ENCODE measurements at regions not wholly inside any gene's neighbourhood (a gene's known extent, or its start where the extent isn't known, plus 50 kb on each side); places are given as distances from the start of the nearest gene placed in this dataset.
"Not testable (repeated sequence)": the region's sequence is repeated elsewhere in the genome, so short reads cannot be mapped to it uniquely, and the experiment has no call there.

GRCh38 chr4:134622199-134622598, 420.6 kb upstream of the PABPC4L start:
- Histone ChIP-seq H3K4me3 (ENCODE audit: low read length in 3 of 3) (no peak overlapping the region), H3K36me3 (ENCODE audit: control insufficient read depth in 2 of 3, insufficient read depth in 3 of 3, low read length in 3 of 3) (no peaks in the 10 kb centered on the region), H3K27me3 (ENCODE audit: control insufficient read depth, insufficient read depth, low read length) (no peaks in the 10 kb centered on the region), H3K4me1 (ENCODE audit: control insufficient read depth in 2 of 3, insufficient read depth in 2 of 3, low read depth in 1 of 3, low read length in 3 of 3) (peaks cover 3 to 7% (median 3%) of the 10 kb centered on the region in 3 donors), H3K27ac (ENCODE audit: low read depth in 2 of 2, low read length in 2 of 2) (peak overlapping the region in 1 of 2 donors; percentile 69), H3K9me3 (ENCODE audit: control insufficient read depth in 2 of 3, insufficient read depth in 1 of 3, low read length in 3 of 3) (no peaks in the 10 kb centered on the region), H3K9ac (ENCODE audit: low read length in 3 of 3) (no peak overlapping the region)
- TF ChIP-seq, protein P1, sequence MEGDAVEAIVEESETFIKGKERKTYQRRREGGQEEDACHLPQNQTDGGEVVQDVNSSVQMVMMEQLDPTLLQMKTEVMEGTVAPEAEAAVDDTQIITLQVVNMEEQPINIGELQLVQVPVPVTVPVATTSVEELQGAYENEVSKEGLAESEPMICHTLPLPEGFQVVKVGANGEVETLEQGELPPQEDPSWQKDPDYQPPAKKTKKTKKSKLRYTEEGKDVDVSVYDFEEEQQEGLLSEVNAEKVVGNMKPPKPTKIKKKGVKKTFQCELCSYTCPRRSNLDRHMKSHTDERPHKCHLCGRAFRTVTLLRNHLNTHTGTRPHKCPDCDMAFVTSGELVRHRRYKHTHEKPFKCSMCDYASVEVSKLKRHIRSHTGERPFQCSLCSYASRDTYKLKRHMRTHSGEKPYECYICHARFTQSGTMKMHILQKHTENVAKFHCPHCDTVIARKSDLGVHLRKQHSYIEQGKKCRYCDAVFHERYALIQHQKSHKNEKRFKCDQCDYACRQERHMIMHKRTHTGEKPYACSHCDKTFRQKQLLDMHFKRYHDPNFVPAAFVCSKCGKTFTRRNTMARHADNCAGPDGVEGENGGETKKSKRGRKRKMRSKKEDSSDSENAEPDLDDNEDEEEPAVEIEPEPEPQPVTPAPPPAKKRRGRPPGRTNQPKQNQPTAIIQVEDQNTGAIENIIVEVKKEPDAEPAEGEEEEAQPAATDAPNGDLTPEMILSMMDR (IDR thresholded peaks at IDR 0.05; ENCODE audit: borderline replicate concordance, extremely low read depth, insufficient read depth): no peak
- no peak for DNase-seq
- intact Hi-C loops (cut with DNase I): no loop called here
- no peak for FAIRE-seq

GRCh38 chr4:134621715-134622114, 420.1 kb upstream of the PABPC4L start:
- peak overlapping the region in 1 of 2 donors; percentile 69 for H3K27ac ChIP-seq (ENCODE audit: low read depth in 2 of 2, low read length in 2 of 2)
- H3K36me3 ChIP-seq (ENCODE audit: control insufficient read depth in 2 of 3, insufficient read depth in 3 of 3, low read length in 3 of 3); H3K4me1 ChIP-seq (ENCODE audit: control insufficient read depth in 2 of 3, insufficient read depth in 2 of 3, low read depth in 1 of 3, low read length in 3 of 3); H3K9ac ChIP-seq (ENCODE audit: low read length in 3 of 3); DNase-seq; FAIRE-seq; H3K9me3 ChIP-seq (ENCODE audit: control insufficient read depth in 2 of 3, insufficient read depth in 1 of 3, low read length in 3 of 3); H3K27me3 ChIP-seq (ENCODE audit: control insufficient read depth, insufficient read depth, low read length); intact Hi-C loops (cut with DNase I); H3K4me3 ChIP-seq (ENCODE audit: low read length in 3 of 3): not testable (repeated sequence)

DNA sequence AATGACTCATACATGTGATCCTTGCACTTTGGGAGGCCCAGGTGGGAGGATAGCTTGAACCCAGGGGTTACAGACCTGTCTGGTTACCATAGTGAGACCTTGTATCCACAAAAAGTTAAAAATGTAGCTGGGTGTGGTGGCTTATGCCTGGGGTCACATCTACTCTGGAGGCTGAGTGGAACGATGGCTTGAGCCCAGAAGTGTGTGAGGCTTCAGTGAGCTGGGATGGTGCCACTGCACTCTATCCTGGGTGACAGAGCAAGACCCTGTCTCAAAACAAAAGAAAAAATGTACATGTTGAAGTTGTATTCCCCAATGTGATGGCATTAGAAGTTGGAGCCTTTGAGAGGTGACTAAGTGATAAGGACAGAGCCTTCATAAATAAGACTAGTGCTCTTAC, 409.4 kb upstream of the PABPC4L start:
- no peaks in the 10 kb centered on the region for H3K4me1 ChIP-seq (ENCODE audit: control insufficient read depth in 2 of 3, insufficient read depth in 2 of 3, low read depth in 1 of 3, low read length in 3 of 3)
- H3K9me3 ChIP-seq (ENCODE audit: control insufficient read depth in 2 of 3, insufficient read depth in 1 of 3, low read length in 3 of 3): no peaks in the 10 kb centered on the region
- TF ChIP-seq, protein P1 (IDR thresholded peaks at IDR 0.05; ENCODE audit: borderline replicate concordance, extremely low read depth, insufficient read depth): no peak
- no peaks in the 10 kb centered on the region for H3K36me3 ChIP-seq (ENCODE audit: control insufficient read depth in 2 of 3, insufficient read depth in 3 of 3, low read length in 3 of 3)
- FAIRE-seq (no peak), DNase-seq (no peak)
- no peak overlapping the region for H3K4me3 ChIP-seq (ENCODE audit: low read length in 3 of 3)
- H3K9ac ChIP-seq (ENCODE audit: low read length in 3 of 3): no peak overlapping the region
- H3K27me3 ChIP-seq (ENCODE audit: control insufficient read depth, insufficient read depth, low read length): no peaks in the 10 kb centered on the region
- no peak overlapping the region for H3K27ac ChIP-seq (ENCODE audit: low read depth in 2 of 2, low read length in 2 of 2)
- intact Hi-C loops (cut with DNase I): no loop called here

- Histone ChIP-seq H3K9ac (ENCODE audit: low read length in 3 of 3) (no peak overlapping the region), H3K4me3 (ENCODE audit: low read length in 3 of 3) (no peak overlapping the region), H3K9me3 (ENCODE audit: control insufficient read depth in 2 of 3, insufficient read depth in 1 of 3, low read length in 3 of 3) (no peaks in the 10 kb centered on the region), H3K36me3 (ENCODE audit: control insufficient read depth in 2 of 3, insufficient read depth in 3 of 3, low read length in 3 of 3) (no peaks in the 10 kb centered on the region), H3K27ac (ENCODE audit: low read depth in 2 of 2, low read length in 2 of 2) (no peak overlapping the region), H3K27me3 (ENCODE audit: control insufficient read depth, insufficient read depth, low read length) (no peaks in the 10 kb centered on the region), H3K4me1 (ENCODE audit: control insufficient read depth in 2 of 3, insufficient read depth in 2 of 3, low read depth in 1 of 3, low read length in 3 of 3) (no peaks in the 10 kb centered on the region)
- intact Hi-C loops (cut with DNase I): no loop called here
- FAIRE-seq (no peak), DNase-seq (no peak)
- TF ChIP-seq, protein P1 (IDR thresholded peaks at IDR 0.05; ENCODE audit: borderline replicate concordance, extremely low read depth, insufficient read depth): no peak
These were observed 408.6 kb upstream of the PABPC4L start for GRCh38 chr4:134610172-134610571.
